Esophagus muscularis mucosa (tissue), 4 donors: ENCODE measurements at regions not wholly inside any gene's neighbourhood (a gene's known extent, or its start where the extent isn't known, plus 50 kb on each side); places are given as distances from the start of the nearest gene placed in this dataset.
"Not testable (repeated sequence)": the region's sequence is repeated elsewhere in the genome, so short reads cannot be mapped to it uniquely, and the experiment has no call there.

Experiments used
- DNase-seq: peaks from one replicate; pipeline ENCODE4 v3.0.0-alpha.2; 2017; ENCODE audit errors: extremely low spot score
- H3K27ac ChIP-seq, 4 donors: fragments of 200-600 bp; sonication (generic); replicated peaks in 1 of 4; 1 replicate in 3 of 4; 2 replicates in 1 of 4; pipeline ENCODE4 v1.5.1; 2016 to 2019; ENCODE audit warnings: mild to moderate bottlenecking in 1 of 4
- H3K27me3 ChIP-seq, 4 donors: fragments of 200-600 bp; sonication (generic); one replicate each; pipeline versions ENCODE4 v1.5.1 to v1.6.0; 2016 to 2019
- H3K36me3 ChIP-seq, 4 donors: fragments of 200-600 bp; sonication (generic); one replicate each; pipeline ENCODE4 v1.5.1; 2016 to 2019
- H3K4me1 ChIP-seq, 4 donors: fragments of 200-600 bp; sonication (generic); one replicate each; pipeline ENCODE4 v1.5.1; 2016 to 2019
- H3K4me3 ChIP-seq, 4 donors: fragments of 200-600 bp; sonication (generic); 1 replicate in 2 of 4; 2 replicates in 2 of 4; pipeline ENCODE4 v1.5.1; 2016 to 2019; ENCODE audit warnings: mild to moderate bottlenecking in 4 of 4, moderate library complexity in 1 of 4
- H3K9me3 ChIP-seq, 4 donors: fragments of 200-600 bp; sonication (generic); 1 replicate in 3 of 4; 2 replicates in 1 of 4; pipeline ENCODE4 v1.5.1; 2016 to 2019
- CTCF ChIP-seq, 3 experiments: fragments of 200-600 bp in 2 of 3; fragments of 450-650 bp in 1 of 3; sonication (generic) in 2 of 3; IDR thresholded peaks; one replicate each; pipeline ENCODE4 v1.5.1; 2017 to 2019; ENCODE audit warnings: antibody characterized with exemption in 3 of 3, mild to moderate bottlenecking in 2 of 3, moderate library complexity in 1 of 3
- EP300 ChIP-seq: sonication (generic); formaldehyde crosslinking; IDR thresholded peaks from one replicate; pipeline ENCODE4 v1.6.1; 2017; ENCODE audit warnings: antibody characterized with exemption
- POLR2A ChIP-seq: fragments of 450-650 bp; IDR thresholded peaks from one replicate; pipeline ENCODE4 v1.6.1; 2017; ENCODE audit warnings: antibody characterized with exemption, moderate library complexity, mild to moderate bottlenecking, low read depth
- POLR2AphosphoS5 ChIP-seq, 2 donors: sonication (generic); formaldehyde crosslinking; IDR thresholded peaks; one replicate each; pipeline ENCODE4 v1.6.1; 2017; ENCODE audit warnings: antibody characterized with exemption in 2 of 2
- whole genome bisulfite sequencing: methylation state at CpG from one replicate; pipeline ENCODE4 v1.1.5; 2018; 5-methylcytosine and 5-hydroxymethylcytosine counted together
- intact Hi-C: fragments of 100-400 bp; cut with DNase I; formaldehyde crosslinking; loops from one replicate; pipeline ENCODE4 v1.15.1; 2023

GRCh38 chr10:2576892-2577291, 490.5 kb upstream of the PFKP start:
- H3K27ac ChIP-seq: no peak overlapping the region
- DNase-seq: no peak
- H3K4me1 ChIP-seq: no peaks in the 10 kb centered on the region
- H3K9me3 ChIP-seq: no peaks in the 10 kb centered on the region
- 83% methylated on average over 3 of the region's 3 CpGs for WGBS
- TF ChIP-seq POLR2AphosphoS5 (IDR thresholded peaks at IDR 0.05) (no peak), CTCF (IDR thresholded peaks at IDR 0.05) (no peak), POLR2A (no peak), EP300 (no peak)
- H3K36me3 ChIP-seq: no peaks in the 10 kb centered on the region
- intact Hi-C loops: no loop called here
- peaks cover 0 to 7% (median 0%) of the 10 kb centered on the region in 4 donors for H3K27me3 ChIP-seq
- no peak overlapping the region for H3K4me3 ChIP-seq

- no peaks in the 10 kb centered on the region for H3K36me3 ChIP-seq
- H3K27ac ChIP-seq: no peak overlapping the region
- WGBS: 64% methylated on average over 6 of the region's 6 CpGs
- no peaks in the 10 kb centered on the region for H3K4me1 ChIP-seq
- no peaks in the 10 kb centered on the region for H3K9me3 ChIP-seq
- TF ChIP-seq POLR2A (no peak), CTCF (IDR thresholded peaks at IDR 0.05) (no peak), POLR2AphosphoS5 (IDR thresholded peaks at IDR 0.05) (no peak), EP300 (no peak)
- no peak for DNase-seq
- peaks cover 0 to 7% (median 0%) of the 10 kb centered on the region in 4 donors for H3K27me3 ChIP-seq
- no peak overlapping the region for H3K4me3 ChIP-seq
- intact Hi-C loops: no loop called here
Observed at GRCh38 chr10:2575460-2575859, 491.9 kb upstream of the PFKP start.

GRCh38 chr10:2572611-2573010, 494.7 kb upstream of the PFKP start:
- DNase-seq: no peak
- Histone ChIP-seq H3K27me3 (peaks cover 0 to 11% (median 0%) of the 10 kb centered on the region in 4 donors), H3K36me3 (no peaks in the 10 kb centered on the region), H3K4me1 (no peaks in the 10 kb centered on the region), H3K9me3 (no peaks in the 10 kb centered on the region), H3K27ac (no peak overlapping the region), H3K4me3 (no peak overlapping the region)
- WGBS: 77% methylated on average over 1 of the region's 1 CpG
- TF ChIP-seq EP300 (no peak), POLR2AphosphoS5 (IDR thresholded peaks at IDR 0.05) (no peak)
- intact Hi-C loops: no loop called here

GRCh38 chr10:2556883-2557282, 510.5 kb upstream of the PFKP start:
- Histone ChIP-seq H3K4me3 (no peak overlapping the region), H3K36me3 (no peaks in the 10 kb centered on the region), H3K9me3 (no peaks in the 10 kb centered on the region), H3K27ac (no peak overlapping the region), H3K27me3 (peaks cover 0 to 6% (median 0%) of the 10 kb centered on the region in 4 donors), H3K4me1 (no peaks in the 10 kb centered on the region)
- TF ChIP-seq POLR2AphosphoS5 (IDR thresholded peaks at IDR 0.05): no peak
- intact Hi-C loops: no loop called here
- 68% methylated on average over 1 of the region's 1 CpG for WGBS
- no peak for DNase-seq

- no peaks in the 10 kb centered on the region for H3K9me3 ChIP-seq
- H3K4me3 ChIP-seq: no peak overlapping the region
- no peaks in the 10 kb centered on the region for H3K4me1 ChIP-seq
- intact Hi-C loops: no loop called here
- no peak overlapping the region for H3K27ac ChIP-seq
- no peak for DNase-seq
- no peaks in the 10 kb centered on the region for H3K36me3 ChIP-seq
- TF ChIP-seq CTCF (IDR thresholded peaks at IDR 0.05) (no peak), POLR2A (no peak), POLR2AphosphoS5 (IDR thresholded peaks at IDR 0.05) (no peak), EP300 (no peak)
- H3K27me3 ChIP-seq: peaks cover 0 to 5% (median 0%) of the 10 kb centered on the region in 4 donors
Observed at GRCh38 chr10:2548071-2548470, 519.3 kb upstream of the PFKP start.

- Histone ChIP-seq H3K27me3 (peaks cover 0 to 5% (median 0%) of the 10 kb centered on the region in 4 donors), H3K36me3 (no peaks in the 10 kb centered on the region), H3K4me1 (no peaks in the 10 kb centered on the region), H3K4me3 (no peak overlapping the region), H3K9me3 (no peaks in the 10 kb centered on the region), H3K27ac (no peak overlapping the region)
- intact Hi-C loops: no loop called here
- no peak for DNase-seq
- 37% methylated on average over 4 of the region's 4 CpGs for WGBS
- TF ChIP-seq CTCF (IDR thresholded peaks at IDR 0.05): no peak
- TF ChIP-seq POLR2A: no peak
- no peak for TF ChIP-seq EP300
- TF ChIP-seq POLR2AphosphoS5 (IDR thresholded peaks at IDR 0.05): no peak
Observed at GRCh38 chr10:2547606-2548005, 519.7 kb upstream of the PFKP start.

- H3K4me3 ChIP-seq, H3K36me3 ChIP-seq, intact Hi-C loops, H3K9me3 ChIP-seq, DNase-seq, H3K27ac ChIP-seq, H3K27me3 ChIP-seq, H3K4me1 ChIP-seq: not testable (repeated sequence)
- 92% methylated on average over 3 of the region's 3 CpGs for WGBS
Observed at GRCh38 chr10:2546894-2547293, 520.5 kb upstream of the PFKP start.
